ENCODE measurements at regions not wholly inside any gene's neighbourhood (a gene's known extent, or its start where the extent isn't known, plus 50 kb on each side); places are given as distances from the start of the nearest gene placed in this dataset.

- H3K4me1 ChIP-seq (ENCODE audit: control insufficient read depth, insufficient read depth, low read length), result no peaks in the 10 kb centered on the region
- H3K27ac ChIP-seq (ENCODE audit: low read depth, low read length), result no peak overlapping the region
- no peaks in the 10 kb centered on the region for H3K36me3 ChIP-seq (ENCODE audit: control insufficient read depth, insufficient read depth, low read length)
- H3K4me3 ChIP-seq (ENCODE audit: low read length), result no peak overlapping the region
- no peak overlapping the region for H3K9ac ChIP-seq (ENCODE audit: low read length)
- no peaks in the 10 kb centered on the region for H3K27me3 ChIP-seq (ENCODE audit: control insufficient read depth, insufficient read depth, low read length)
Observed at GRCh38 chr3:104855702-104856101, 511.0 kb upstream of the ALCAM start.

- no peak overlapping the region for H3K4me3 ChIP-seq (ENCODE audit: low read length)
- H3K36me3 ChIP-seq (ENCODE audit: control insufficient read depth, insufficient read depth, low read length), result no peaks in the 10 kb centered on the region
- H3K27ac ChIP-seq (ENCODE audit: low read depth, low read length), result no peak overlapping the region
- no peaks in the 10 kb centered on the region for H3K4me1 ChIP-seq (ENCODE audit: control insufficient read depth, insufficient read depth, low read length)
- no peaks in the 10 kb centered on the region for H3K27me3 ChIP-seq (ENCODE audit: control insufficient read depth, insufficient read depth, low read length)
- no peak overlapping the region for H3K9ac ChIP-seq (ENCODE audit: low read length)
Observed at GRCh38 chr3:104856741-104857140, 510.0 kb upstream of the ALCAM start.

- no peak overlapping the region for H3K4me3 ChIP-seq (ENCODE audit: low read length)
Observed at GRCh38 chr3:104868291-104868690, 498.4 kb upstream of the ALCAM start.

GRCh38 chr3:104870276-104870675 is 496.4 kb upstream of the ALCAM start:
- Histone ChIP-seq H3K4me3 (ENCODE audit: low read length) (no peak overlapping the region), H3K4me1 (ENCODE audit: control insufficient read depth, insufficient read depth, low read length) (no peaks in the 10 kb centered on the region), H3K9ac (ENCODE audit: low read length) (no peak overlapping the region), H3K36me3 (ENCODE audit: control insufficient read depth, insufficient read depth, low read length) (no peaks in the 10 kb centered on the region), H3K27me3 (ENCODE audit: control insufficient read depth, insufficient read depth, low read length) (no peaks in the 10 kb centered on the region), H3K27ac (ENCODE audit: low read depth, low read length) (no peak overlapping the region)

More at GRCh38 chr3:104868291-104868690, 498.4 kb upstream of the ALCAM start:
- Histone ChIP-seq H3K9ac (ENCODE audit: low read length) (no peak overlapping the region), H3K4me1 (ENCODE audit: control insufficient read depth, insufficient read depth, low read length) (no peaks in the 10 kb centered on the region), H3K36me3 (ENCODE audit: control insufficient read depth, insufficient read depth, low read length) (no peaks in the 10 kb centered on the region), H3K27me3 (ENCODE audit: control insufficient read depth, insufficient read depth, low read length) (no peaks in the 10 kb centered on the region), H3K27ac (ENCODE audit: low read depth, low read length) (no peak overlapping the region)

GRCh38 chr3:104873331-104873730 is 493.4 kb upstream of the ALCAM start:
- no peaks in the 10 kb centered on the region for H3K4me1 ChIP-seq (ENCODE audit: control insufficient read depth, insufficient read depth, low read length)
- no peaks in the 10 kb centered on the region for H3K36me3 ChIP-seq (ENCODE audit: control insufficient read depth, insufficient read depth, low read length)
- H3K4me3 ChIP-seq (ENCODE audit: low read length), result no peak overlapping the region
- H3K9ac ChIP-seq (ENCODE audit: low read length), result no peak overlapping the region
- H3K27me3 ChIP-seq (ENCODE audit: control insufficient read depth, insufficient read depth, low read length), result no peaks in the 10 kb centered on the region
- H3K27ac ChIP-seq (ENCODE audit: low read depth, low read length), result no peak overlapping the region

GRCh38 chr3:104878395-104878794 is 488.3 kb upstream of the ALCAM start:
- no peaks in the 10 kb centered on the region for H3K4me1 ChIP-seq (ENCODE audit: control insufficient read depth, insufficient read depth, low read length)
- no peak overlapping the region for H3K9ac ChIP-seq (ENCODE audit: low read length)
- H3K27me3 ChIP-seq (ENCODE audit: control insufficient read depth, insufficient read depth, low read length), result no peaks in the 10 kb centered on the region
- H3K36me3 ChIP-seq (ENCODE audit: control insufficient read depth, insufficient read depth, low read length), result no peaks in the 10 kb centered on the region
- H3K4me3 ChIP-seq (ENCODE audit: low read length), result no peak overlapping the region
- H3K27ac ChIP-seq (ENCODE audit: low read depth, low read length), result no peak overlapping the region

GRCh38 chr3:104879919-104880318 is 486.8 kb upstream of the ALCAM start:
- Histone ChIP-seq H3K4me1 (ENCODE audit: control insufficient read depth, insufficient read depth, low read length) (no peaks in the 10 kb centered on the region), H3K4me3 (ENCODE audit: low read length) (no peak overlapping the region), H3K36me3 (ENCODE audit: control insufficient read depth, insufficient read depth, low read length) (no peaks in the 10 kb centered on the region), H3K9ac (ENCODE audit: low read length) (no peak overlapping the region), H3K27me3 (ENCODE audit: control insufficient read depth, insufficient read depth, low read length) (no peaks in the 10 kb centered on the region), H3K27ac (ENCODE audit: low read depth, low read length) (no peak overlapping the region)

GRCh38 chr3:104885214-104885814 is 481.4 kb upstream of the ALCAM start:
- no peaks in the 10 kb centered on the region for H3K4me1 ChIP-seq (ENCODE audit: control insufficient read depth, insufficient read depth, low read length)
- no peak overlapping the region for H3K27ac ChIP-seq (ENCODE audit: low read depth, low read length)
- H3K4me3 ChIP-seq (ENCODE audit: low read length), result no peak overlapping the region
- no peaks in the 10 kb centered on the region for H3K27me3 ChIP-seq (ENCODE audit: control insufficient read depth, insufficient read depth, low read length)
- H3K36me3 ChIP-seq (ENCODE audit: control insufficient read depth, insufficient read depth, low read length), result no peaks in the 10 kb centered on the region
- H3K9ac ChIP-seq (ENCODE audit: low read length), result no peak overlapping the region

- no peaks in the 10 kb centered on the region for H3K4me1 ChIP-seq (ENCODE audit: control insufficient read depth, insufficient read depth, low read length)
- no peak overlapping the region for H3K9ac ChIP-seq (ENCODE audit: low read length)
- no peaks in the 10 kb centered on the region for H3K36me3 ChIP-seq (ENCODE audit: control insufficient read depth, insufficient read depth, low read length)
- H3K27me3 ChIP-seq (ENCODE audit: control insufficient read depth, insufficient read depth, low read length), result no peaks in the 10 kb centered on the region
- no peak overlapping the region for H3K4me3 ChIP-seq (ENCODE audit: low read length)
- H3K27ac ChIP-seq (ENCODE audit: low read depth, low read length), result no peak overlapping the region
Observed at GRCh38 chr3:104886220-104886995, 480.3 kb upstream of the ALCAM start.

- Histone ChIP-seq H3K27ac (ENCODE audit: low read depth, low read length) (no peak overlapping the region), H3K4me1 (ENCODE audit: control insufficient read depth, insufficient read depth, low read length) (no peaks in the 10 kb centered on the region), H3K27me3 (ENCODE audit: control insufficient read depth, insufficient read depth, low read length) (no peaks in the 10 kb centered on the region), H3K9ac (ENCODE audit: low read length) (no peak overlapping the region), H3K4me3 (ENCODE audit: low read length) (no peak overlapping the region), H3K36me3 (ENCODE audit: control insufficient read depth, insufficient read depth, low read length) (no peaks in the 10 kb centered on the region)
Observed at GRCh38 chr3:104887069-104887468, 479.6 kb upstream of the ALCAM start.

GRCh38 chr3:104887619-104888018 is 479.1 kb upstream of the ALCAM start:
- Histone ChIP-seq H3K9ac (ENCODE audit: low read length) (no peak overlapping the region), H3K4me3 (ENCODE audit: low read length) (no peak overlapping the region), H3K4me1 (ENCODE audit: control insufficient read depth, insufficient read depth, low read length) (no peaks in the 10 kb centered on the region), H3K27me3 (ENCODE audit: control insufficient read depth, insufficient read depth, low read length) (no peaks in the 10 kb centered on the region), H3K27ac (ENCODE audit: low read depth, low read length) (no peak overlapping the region), H3K36me3 (ENCODE audit: control insufficient read depth, insufficient read depth, low read length) (no peaks in the 10 kb centered on the region)

GRCh38 chr3:104892044-104892443 is 474.7 kb upstream of the ALCAM start:
- Histone ChIP-seq H3K36me3 (ENCODE audit: control insufficient read depth, insufficient read depth, low read length) (no peaks in the 10 kb centered on the region), H3K9ac (ENCODE audit: low read length) (no peak overlapping the region), H3K4me3 (ENCODE audit: low read length) (no peak overlapping the region), H3K27me3 (ENCODE audit: control insufficient read depth, insufficient read depth, low read length) (no peaks in the 10 kb centered on the region), H3K4me1 (ENCODE audit: control insufficient read depth, insufficient read depth, low read length) (no peaks in the 10 kb centered on the region), H3K27ac (ENCODE audit: low read depth, low read length) (no peak overlapping the region)

- Histone ChIP-seq H3K4me1 (ENCODE audit: control insufficient read depth, insufficient read depth, low read length) (no peaks in the 10 kb centered on the region), H3K9ac (ENCODE audit: low read length) (no peak overlapping the region), H3K4me3 (ENCODE audit: low read length) (no peak overlapping the region), H3K27ac (ENCODE audit: low read depth, low read length) (no peak overlapping the region), H3K27me3 (ENCODE audit: control insufficient read depth, insufficient read depth, low read length) (no peaks in the 10 kb centered on the region), H3K36me3 (ENCODE audit: control insufficient read depth, insufficient read depth, low read length) (no peaks in the 10 kb centered on the region)
Observed at GRCh38 chr3:104896624-104897023, 470.1 kb upstream of the ALCAM start.

Measured in rectal smooth muscle tissue (tissue), 1 donor.